GM23248 (cell line): ENCODE measurements at regions not wholly inside any gene's neighbourhood (a gene's known extent, or its start where the extent isn't known, plus 50 kb on each side); places are given as distances from the start of the nearest gene placed in this dataset.

Experiments
- DNase-seq: peaks from one replicate; pipeline ENCODE4 v3.0.0-alpha.2; 2015
- H2AFZ ChIP-seq: fragments of 200-600 bp; sonication (generic); 2 replicates; pipeline ENCODE4 v1.6.1; 2016; ENCODE audit warnings: antibody characterized with exemption
- H3F3A ChIP-seq: fragments of 200-600 bp; sonication (generic); 2 replicates; pipeline ENCODE4 v1.6.1; 2016; ENCODE audit warnings: mild to moderate bottlenecking, antibody characterized with exemption, mixed run types; ENCODE audit not compliant: insufficient read depth
- H3K27ac ChIP-seq: fragments of 200-600 bp; sonication (generic); 2 replicates; pipeline ENCODE4 v1.5.1; 2016; ENCODE audit warnings: mild to moderate bottlenecking
- H3K27me3 ChIP-seq: fragments of 200-600 bp; sonication (generic); replicated peaks from 2 replicates; pipeline ENCODE4 v1.6.1; 2016; ENCODE audit warnings: mild to moderate bottlenecking; ENCODE audit not compliant: insufficient read depth
- H3K36me3 ChIP-seq: fragments of 200-600 bp; sonication (generic); 2 replicates; pipeline ENCODE4 v1.6.1; 2016; ENCODE audit warnings: low read depth, mild to moderate bottlenecking
- H3K4me1 ChIP-seq: fragments of 200-600 bp; sonication (generic); 2 replicates; pipeline ENCODE4 v1.6.1; 2016; ENCODE audit warnings: mild to moderate bottlenecking; ENCODE audit not compliant: insufficient read depth
- H3K4me2 ChIP-seq: fragments of 200-600 bp; sonication (generic); one replicate; pipeline ENCODE4 v1.6.1; 2016; ENCODE audit warnings: mild to moderate bottlenecking; ENCODE audit not compliant: unreplicated experiment
- H3K4me3 ChIP-seq: fragments of 200-600 bp; sonication (generic); 2 replicates; pipeline ENCODE4 v1.5.1; 2016; ENCODE audit warnings: mild to moderate bottlenecking
- H3K79me2 ChIP-seq: fragments of 200-600 bp; sonication (generic); 2 replicates; pipeline ENCODE4 v1.6.1; 2016; ENCODE audit warnings: mild to moderate bottlenecking; ENCODE audit not compliant: insufficient read depth
- H3K9ac ChIP-seq: fragments of 200-600 bp; sonication (generic); 2 replicates; pipeline ENCODE4 v1.6.1; 2016; ENCODE audit warnings: mild to moderate bottlenecking
- H3K9me2 ChIP-seq: fragments of 200-600 bp; sonication (generic); 2 replicates; pipeline ENCODE4 v1.6.1; 2016; ENCODE audit warnings: mixed run types, mild to moderate bottlenecking, moderate library complexity; ENCODE audit not compliant: insufficient read depth
- H3K9me3 ChIP-seq: fragments of 200-600 bp; sonication (generic); one replicate; pipeline ENCODE4 v1.6.1; 2017; ENCODE audit warnings: low read depth
- H4K20me1 ChIP-seq: fragments of 200-600 bp; sonication (generic); 2 replicates; pipeline ENCODE4 v1.6.0; 2016; ENCODE audit not compliant: insufficient read depth
- EZH2 ChIP-seq: fragments of 200-600 bp; sonication (generic); IDR thresholded peaks from 2 replicates; pipeline ENCODE4 v1.6.1; 2018; ENCODE audit warnings: antibody characterized with exemption, mild to moderate bottlenecking; ENCODE audit not compliant: insufficient read depth, poor library complexity, severe bottlenecking
- EZH2phosphoT487 ChIP-seq: fragments of 200-600 bp; sonication (generic); IDR thresholded peaks from 2 replicates; pipeline ENCODE4 v1.6.1; 2018; ENCODE audit warnings: antibody characterized with exemption, moderate library complexity, mild to moderate bottlenecking, low read depth; ENCODE audit not compliant: insufficient read depth
- WGBS, 2 experiments: methylation state at CpG; one replicate each; pipeline ENCODE4 v1.1.6; 2015 to 2017; ENCODE audit warnings: low lambda C conversion rate in 2 of 2, low coverage in 1 of 2; ENCODE audit errors: missing lambda C conversion rate in 2 of 2; 5-methylcytosine and 5-hydroxymethylcytosine counted together
- in situ Hi-C: fragments of 300-500 bp; cut with MboI; formaldehyde crosslinking; loops from 2 replicates; pipeline ENCODE4 v1.15.0; 2020

DNA sequence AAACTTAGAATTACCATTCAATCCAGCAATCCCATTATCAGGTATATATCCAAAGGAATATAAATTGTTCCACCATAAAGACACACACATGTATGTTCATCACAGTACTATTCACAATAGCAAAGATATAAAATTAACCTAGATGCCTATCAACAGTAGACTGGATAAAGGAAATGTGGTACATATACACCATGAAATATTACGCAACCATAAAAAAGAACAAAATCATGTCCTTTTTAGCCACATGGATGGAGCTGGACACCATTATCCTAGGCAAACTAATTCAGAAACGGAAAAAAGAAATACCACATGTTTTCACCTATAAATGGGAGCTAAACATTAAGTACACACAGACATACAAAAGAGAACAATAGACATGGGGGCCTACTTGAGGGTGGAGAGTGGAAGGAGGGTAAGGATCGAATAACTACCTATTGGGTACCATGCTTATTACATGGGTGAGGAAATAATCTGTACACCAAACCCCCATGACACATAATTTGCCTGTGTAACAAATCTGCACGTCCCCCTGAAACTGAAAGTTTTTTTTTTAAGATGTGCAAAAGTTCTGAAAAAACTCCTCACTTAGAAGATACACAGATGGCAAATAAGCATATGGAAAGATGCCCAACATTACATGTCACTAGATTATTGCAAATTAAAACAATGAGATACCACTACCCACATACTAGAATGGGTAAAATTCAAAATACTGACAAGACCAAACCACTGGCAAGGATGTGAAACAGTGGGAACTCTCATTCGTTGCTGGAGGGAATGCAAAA, 313.0 kb upstream of the CD180 start:
- Histone ChIP-seq H3K4me3 (no peak overlapping the region), H3K36me3 (no peaks in the 10 kb centered on the region), H4K20me1 (no peaks in the 10 kb centered on the region), H3K4me2 (no peak overlapping the region), H3K9me3 (no peaks in the 10 kb centered on the region), H3K4me1 (no peaks in the 10 kb centered on the region), H3K27me3 (no peaks in the 10 kb centered on the region), H3K9me2 (no peaks in the 10 kb centered on the region), H3K9ac (no peak overlapping the region), H3F3A (no peaks in the 10 kb centered on the region), H2AFZ (no peak overlapping the region), H3K27ac (no peak overlapping the region), H3K79me2 (no peaks in the 10 kb centered on the region)
- WGBS, 2 experiments = 76 to 79% methylated on average over 5 of the region's 5 CpGs
- in situ Hi-C loops = no loop called here
- TF ChIP-seq EZH2 (no peak), EZH2phosphoT487 (no peak)
- no peak for DNase-seq

DNA sequence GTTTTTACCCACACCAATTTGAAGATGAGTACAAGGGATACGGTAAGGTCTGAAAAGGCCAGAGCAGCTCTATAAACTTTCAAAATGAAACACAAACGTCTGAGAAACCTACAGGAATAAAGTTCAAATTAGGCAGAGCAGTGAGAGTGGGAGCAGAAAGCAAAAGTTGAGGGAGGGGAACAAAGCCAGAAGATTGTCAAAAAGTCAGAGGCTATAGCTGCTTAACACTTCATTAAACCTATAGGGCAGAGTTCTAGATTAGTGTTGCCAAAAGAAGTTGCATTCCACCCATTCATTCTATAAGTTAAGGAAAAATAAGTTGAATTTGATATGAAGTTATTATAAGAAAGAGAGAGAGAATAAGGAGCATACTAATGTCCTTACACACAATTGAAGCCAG, 309.6 kb upstream of the CD180 start:
- Histone ChIP-seq H3K9me2 (no peaks in the 10 kb centered on the region), H3K27me3 (no peaks in the 10 kb centered on the region), H3K9ac (no peak overlapping the region), H3K4me1 (no peaks in the 10 kb centered on the region), H3K9me3 (no peaks in the 10 kb centered on the region), H4K20me1 (no peaks in the 10 kb centered on the region), H3K4me2 (no peak overlapping the region), H2AFZ (no peak overlapping the region), H3K36me3 (no peaks in the 10 kb centered on the region), H3K4me3 (no peak overlapping the region), H3K27ac (no peak overlapping the region), H3F3A (no peaks in the 10 kb centered on the region), H3K79me2 (no peaks in the 10 kb centered on the region)
- WGBS, 2 experiments = 30 to 38% methylated on average over 2 of the region's 2 CpGs
- TF ChIP-seq EZH2 = no peak
- TF ChIP-seq EZH2phosphoT487 = no peak
- in situ Hi-C loops = no loop called here
- no peak for DNase-seq

DNA sequence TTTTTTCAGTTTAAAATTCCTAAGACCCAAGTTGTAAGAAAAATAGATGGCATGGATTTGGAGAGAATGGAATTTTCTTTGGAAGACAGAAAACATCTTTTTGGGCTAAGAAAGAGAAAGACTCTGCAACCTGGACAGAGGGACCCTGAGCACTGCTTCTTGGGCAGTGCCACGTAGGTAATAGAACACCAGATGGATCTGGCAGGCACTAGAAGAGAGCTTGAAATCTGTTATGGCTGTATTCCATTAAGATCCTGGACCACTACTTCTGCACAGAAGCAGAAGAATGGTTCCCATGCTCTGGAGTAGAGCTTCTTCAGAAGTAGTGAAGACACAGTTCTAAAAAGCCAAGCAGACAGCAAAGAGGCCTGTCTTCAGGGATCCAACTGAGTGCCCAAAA, 306.4 kb upstream of the CD180 start:
- DNase-seq = no peak
- Histone ChIP-seq H3F3A (no peaks in the 10 kb centered on the region), H3K9me3 (no peaks in the 10 kb centered on the region), H3K4me2 (no peak overlapping the region), H2AFZ (no peak overlapping the region), H4K20me1 (no peaks in the 10 kb centered on the region), H3K9me2 (no peaks in the 10 kb centered on the region), H3K27ac (no peak overlapping the region), H3K9ac (no peak overlapping the region), H3K79me2 (no peaks in the 10 kb centered on the region), H3K36me3 (no peaks in the 10 kb centered on the region), H3K4me3 (no peak overlapping the region), H3K4me1 (no peaks in the 10 kb centered on the region), H3K27me3 (no peaks in the 10 kb centered on the region)
- TF ChIP-seq EZH2 (no peak), EZH2phosphoT487 (no peak)
- WGBS, 2 experiments = 68 to 86% methylated on average over 1 of the region's 1 CpG
- in situ Hi-C loops = no loop called here

DNA sequence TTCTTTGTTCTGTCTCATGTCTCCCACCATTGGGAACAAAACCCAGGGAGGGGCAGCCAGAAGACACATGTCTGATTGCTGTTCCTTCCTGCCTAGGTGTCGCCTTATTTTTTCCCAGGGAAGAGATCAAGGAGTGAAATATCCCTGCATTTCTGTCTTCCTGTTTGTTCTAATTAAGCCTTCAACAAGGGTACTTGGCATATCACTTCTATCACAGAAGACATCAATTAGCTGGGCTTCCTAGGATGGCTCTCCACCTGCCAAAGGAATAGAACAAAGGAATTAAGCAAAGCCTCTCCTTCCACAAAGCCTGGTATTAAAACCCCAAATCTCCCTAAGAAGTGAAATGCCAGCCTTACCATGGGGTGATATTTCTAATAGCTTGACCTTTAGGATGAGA, 299.5 kb upstream of the CD180 start:
- Histone ChIP-seq H3K4me1 (no peaks in the 10 kb centered on the region), H3K79me2 (no peaks in the 10 kb centered on the region), H3F3A (no peaks in the 10 kb centered on the region), H2AFZ (no peak overlapping the region), H3K27ac (no peak overlapping the region), H3K4me3 (no peak overlapping the region), H4K20me1 (no peaks in the 10 kb centered on the region), H3K36me3 (no peaks in the 10 kb centered on the region), H3K9ac (no peak overlapping the region), H3K9me2 (no peaks in the 10 kb centered on the region), H3K27me3 (no peaks in the 10 kb centered on the region), H3K4me2 (no peak overlapping the region), H3K9me3 (no peaks in the 10 kb centered on the region)
- no peak for DNase-seq
- 83 to 100% methylated on average over 1 of the region's 1 CpG for WGBS, 2 experiments
- in situ Hi-C loops = no loop called here
- TF ChIP-seq EZH2phosphoT487 = no peak
- no peak for TF ChIP-seq EZH2
